ENCODE measurements at regions not wholly inside any gene's neighbourhood (a gene's known extent, or its start where the extent isn't known, plus 50 kb on each side); places are given as distances from the start of the nearest gene placed in this dataset.
A peak's percentile ranks its signal among the peaks of the same experiment; 100 is the strongest.

GRCh38 chr2:133817680-133818566 is 249.7 kb upstream of the NCKAP5 start:
- no peak for TF ChIP-seq CTCF (IDR thresholded peaks at IDR 0.05)
- TF ChIP-seq JUND (IDR thresholded peaks at IDR 0.05) = peak; percentile 86
- TF ChIP-seq ELF1 (IDR thresholded peaks at IDR 0.05) = no peak
- no peak for TF ChIP-seq TAF1 (IDR thresholded peaks at IDR 0.05; ENCODE audit: borderline replicate concordance, low read depth, low read length)
- peak; percentile 46; the same call in 1 of the 2 replicates for TF ChIP-seq MAX (IDR thresholded peaks at IDR 0.05; ENCODE audit: low read depth)
- no peak for TF ChIP-seq FOXJ3 (CRISPR knock-in tag; IDR thresholded peaks at IDR 0.05)
